SK-MEL-5 (cell line): ENCODE measurements at regions not wholly inside any gene's neighbourhood (a gene's known extent, or its start where the extent isn't known, plus 50 kb on each side); places are given as distances from the start of the nearest gene placed in this dataset.
A peak's percentile ranks its signal among the peaks of the same experiment; 100 is the strongest.
"Not testable (repeated sequence)": the region's sequence is repeated elsewhere in the genome, so short reads cannot be mapped to it uniquely, and the experiment has no call there.

Experiments used
- DNase-seq: peaks from one replicate; pipeline ENCODE4 v3.0.0-alpha.2; 2016; ENCODE audit warnings: low read depth, low spot score
- in situ Hi-C: cut with HindIII; loops from 2 replicates; pipeline ENCODE4 v1.10.0; 2016; ENCODE audit warnings: low sequenced_read_pairs, high pct_unique_total_duplicates, low pct_unique_long_range_greater_than_20kb

DNA sequence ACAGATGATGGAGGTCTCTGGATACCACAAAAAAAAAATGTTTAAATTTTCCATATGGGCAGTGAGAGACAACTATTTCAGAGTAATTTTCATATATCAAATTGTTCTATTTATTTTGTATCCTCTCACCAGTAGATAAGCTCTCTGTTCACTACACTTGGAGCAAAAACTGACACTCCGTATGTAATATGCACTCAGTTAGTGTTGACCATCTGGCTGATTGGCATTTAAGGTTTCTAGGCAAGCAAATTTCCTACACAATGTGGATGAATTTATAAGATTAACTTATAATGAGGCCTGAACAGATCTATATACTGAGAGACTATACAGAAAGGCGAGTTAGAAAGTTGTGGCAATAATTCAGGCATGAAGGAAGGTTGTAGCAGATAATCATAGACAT, 836.5 kb upstream of the SEMA6D start:
- in situ Hi-C loops, result no loop called here
- DNase-seq, result no peak

DNA sequence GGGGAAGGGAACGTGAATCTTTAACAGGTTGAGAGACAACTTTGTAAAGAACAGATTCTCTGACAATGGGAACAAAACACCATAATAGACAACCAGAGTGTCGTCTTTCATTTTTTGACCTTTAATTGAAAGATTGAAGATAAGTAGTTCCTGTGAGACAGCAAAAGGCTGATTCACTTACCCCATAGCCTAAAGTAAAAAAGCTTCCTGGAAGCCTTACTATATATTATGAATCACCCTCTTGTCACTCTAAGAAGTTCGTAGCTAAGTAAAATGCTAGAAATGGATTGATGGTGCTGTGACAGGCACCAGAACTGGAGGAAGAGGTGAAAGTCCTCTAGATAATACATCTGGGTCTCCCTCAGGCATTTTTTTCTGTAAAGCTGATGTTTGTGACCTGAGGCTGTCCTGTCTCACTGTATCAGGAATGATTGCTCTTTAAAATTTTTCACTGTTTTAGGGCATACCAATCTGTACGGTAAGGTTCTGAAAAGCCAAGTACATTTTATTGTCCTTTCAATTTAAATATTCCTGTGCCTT, 824.6 kb upstream of the SEMA6D start:
- peak; percentile 92 for DNase-seq
- in situ Hi-C loops, result no loop called here

DNA sequence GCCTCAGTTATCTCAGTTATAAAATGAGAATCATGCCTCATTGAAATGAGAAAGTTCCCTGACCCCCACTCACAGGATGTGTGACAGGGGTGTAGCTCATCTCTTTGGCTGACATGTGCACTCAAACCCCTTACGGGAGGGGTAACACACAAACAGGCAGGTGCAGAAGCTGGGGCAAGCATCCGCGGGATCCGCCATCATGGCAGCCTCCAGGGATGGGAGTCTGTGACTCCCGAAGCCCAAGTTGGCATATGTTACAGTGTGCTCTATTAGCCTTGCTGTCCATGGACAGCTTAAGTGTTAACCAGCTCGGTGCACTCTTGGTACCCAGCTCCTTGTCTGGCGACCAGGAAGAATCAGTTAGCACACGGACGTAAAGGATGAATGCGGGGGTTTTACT, 822.7 kb upstream of the SEMA6D start:
- no peak for DNase-seq
- in situ Hi-C loops, result no loop called here

DNA sequence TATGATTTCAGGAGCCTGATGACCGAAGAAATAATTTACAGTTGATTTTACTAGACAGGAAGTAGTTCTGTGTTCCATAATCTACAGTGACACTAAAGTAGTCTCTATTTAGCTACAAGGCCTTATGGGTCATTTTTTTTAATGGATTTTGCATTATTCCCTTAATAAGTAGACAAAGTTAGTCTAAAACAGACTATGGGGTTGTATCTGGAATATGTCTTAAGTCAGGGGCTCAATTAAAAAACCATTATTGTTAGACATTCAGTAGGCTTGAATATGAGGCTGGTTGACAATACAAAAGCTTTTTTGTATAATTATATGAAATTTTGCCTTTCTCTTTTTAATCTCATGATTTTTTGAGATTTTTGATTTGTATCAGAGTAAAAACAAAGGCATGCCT, 820.0 kb upstream of the SEMA6D start:
- in situ Hi-C loops, result no loop called here
- no peak for DNase-seq

DNA sequence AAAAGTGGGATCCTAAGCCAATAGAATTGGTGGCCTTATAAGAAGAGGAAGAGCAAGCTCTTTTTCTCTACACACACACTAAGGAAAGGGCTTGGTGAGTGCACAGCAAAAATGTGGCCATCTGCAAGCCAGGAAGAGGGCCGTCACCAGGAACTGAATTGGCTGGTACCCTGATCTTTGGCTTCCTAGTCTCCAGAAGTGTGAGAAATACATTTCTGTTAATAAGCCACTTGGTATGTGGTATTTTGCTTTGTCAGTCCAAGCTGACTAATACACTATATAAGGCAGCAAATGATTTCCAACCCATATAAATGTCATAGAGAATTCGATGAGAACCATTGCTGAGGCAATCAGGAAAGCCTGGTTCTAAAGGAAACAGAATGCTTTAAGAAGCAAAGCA, 816.3 kb upstream of the SEMA6D start:
- in situ Hi-C loops, result no loop called here
- no peak for DNase-seq

DNA sequence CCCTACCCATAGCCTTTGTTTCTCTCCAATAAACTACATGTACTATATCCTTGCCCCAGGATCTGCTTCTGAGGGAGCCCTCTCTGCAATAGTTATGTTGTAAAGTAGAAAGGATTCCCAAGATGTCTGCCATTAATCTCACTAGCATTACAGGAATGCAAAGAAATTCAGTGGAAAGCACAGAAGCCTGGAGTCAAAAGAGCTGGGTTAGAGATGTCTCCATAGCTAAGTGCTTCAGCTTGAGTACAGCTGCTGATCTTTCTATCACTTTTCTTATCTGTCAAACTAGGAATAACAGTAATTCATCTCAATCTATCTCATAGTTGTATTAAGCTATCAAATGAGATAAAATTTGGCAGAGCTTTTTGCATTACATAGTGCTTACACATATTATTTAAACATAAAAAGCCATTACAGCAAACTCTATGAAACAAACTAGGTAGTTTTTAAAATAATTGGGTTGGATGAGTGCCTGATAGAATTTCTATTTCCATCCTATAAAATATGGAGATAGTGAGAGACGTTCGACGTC, 799.5 kb upstream of the SEMA6D start:
- in situ Hi-C loops, result no loop called here
- no peak for DNase-seq

DNA sequence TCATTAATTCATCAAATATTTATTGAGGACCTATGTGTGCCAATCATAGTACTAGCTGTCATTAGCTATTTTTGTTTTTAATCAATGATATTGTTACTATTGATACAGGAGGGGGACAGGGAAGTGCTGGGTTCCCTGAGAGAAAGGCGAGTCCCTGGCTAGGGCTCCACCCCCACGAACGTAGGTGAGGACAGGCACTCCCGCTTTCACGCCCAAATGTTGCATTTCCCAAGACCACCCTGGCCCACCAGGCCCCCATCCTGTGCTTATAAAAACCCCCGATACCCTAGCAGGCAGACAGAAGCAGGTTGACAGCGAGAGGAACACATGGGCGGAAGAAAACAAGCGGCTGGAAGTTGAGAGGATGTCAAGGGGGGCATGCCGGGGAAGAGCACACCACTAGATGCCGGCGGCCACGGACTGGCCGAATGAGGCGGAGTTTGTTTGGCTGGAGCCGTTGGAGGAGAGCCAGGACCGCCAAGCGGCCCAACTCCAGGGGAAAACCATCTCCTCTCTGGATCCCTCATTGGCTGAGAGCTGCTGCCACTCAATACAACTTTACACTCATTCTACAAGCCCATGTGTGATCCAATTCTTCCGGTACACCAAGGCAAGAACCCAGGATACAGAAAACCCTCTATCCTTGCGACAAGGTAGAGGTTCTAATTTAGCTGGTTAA, 798.7 kb upstream of the SEMA6D start:
- in situ Hi-C loops, result no loop called here
- no peak for DNase-seq

DNA sequence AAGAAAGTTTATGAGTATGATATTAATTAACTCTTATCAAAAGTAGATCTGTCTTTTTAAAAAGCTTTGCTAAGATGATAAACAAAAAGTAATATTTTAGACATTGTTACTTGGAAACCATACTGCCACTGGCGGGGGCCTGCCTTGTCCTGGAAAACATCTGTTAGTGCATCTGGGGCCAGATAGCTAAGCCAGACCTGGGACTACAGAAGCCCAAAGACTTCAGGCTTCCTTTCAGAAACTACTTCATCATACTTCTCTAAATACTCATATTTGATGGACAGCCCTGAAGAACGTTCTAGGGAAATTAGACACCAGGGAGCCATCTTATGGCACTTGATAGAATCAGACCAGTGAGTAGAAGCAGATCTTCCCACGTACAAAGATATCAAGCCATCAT, 795.4 kb upstream of the SEMA6D start:
- in situ Hi-C loops, result no loop called here
- no peak for DNase-seq

DNA sequence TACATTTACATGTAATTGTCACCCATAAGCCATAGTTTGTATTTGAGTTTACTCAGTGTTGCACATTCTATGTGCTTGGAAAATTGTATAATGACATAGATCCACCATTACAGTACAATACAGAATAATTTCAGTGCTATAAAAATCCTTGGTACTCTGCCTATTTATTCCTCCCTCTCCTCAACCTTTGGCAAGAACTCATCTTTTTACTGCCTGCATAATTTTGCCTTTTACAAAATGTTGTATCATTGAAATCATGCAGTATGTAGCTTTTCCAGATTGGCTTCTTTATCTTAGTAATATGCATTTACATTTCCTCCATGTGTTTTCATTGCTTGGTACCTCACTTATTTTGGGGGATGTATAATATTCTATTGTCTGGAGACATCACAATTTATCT, 786.9 kb upstream of the SEMA6D start:
- no peak for DNase-seq
- in situ Hi-C loops, result no loop called here

DNA sequence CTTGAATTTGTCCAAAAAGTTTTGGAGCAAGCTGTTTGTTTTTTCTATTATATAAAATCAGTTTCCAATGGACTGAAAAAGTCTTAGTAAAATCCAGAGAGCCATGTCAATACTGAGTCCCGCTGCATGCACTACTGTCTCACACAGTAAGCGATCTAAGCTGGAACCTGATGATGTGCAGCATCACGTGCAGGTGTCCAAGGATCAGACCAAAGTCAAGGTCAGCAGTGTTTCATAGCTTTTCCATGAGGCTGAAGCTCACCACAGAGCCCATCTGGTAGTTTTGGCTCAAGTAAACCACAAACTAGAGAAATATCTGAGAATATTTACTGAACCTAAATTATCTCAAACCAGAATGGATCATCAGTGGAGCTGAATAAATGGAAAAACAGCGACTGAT, 784.0 kb upstream of the SEMA6D start:
- in situ Hi-C loops, result no loop called here
- DNase-seq, result no peak

DNA sequence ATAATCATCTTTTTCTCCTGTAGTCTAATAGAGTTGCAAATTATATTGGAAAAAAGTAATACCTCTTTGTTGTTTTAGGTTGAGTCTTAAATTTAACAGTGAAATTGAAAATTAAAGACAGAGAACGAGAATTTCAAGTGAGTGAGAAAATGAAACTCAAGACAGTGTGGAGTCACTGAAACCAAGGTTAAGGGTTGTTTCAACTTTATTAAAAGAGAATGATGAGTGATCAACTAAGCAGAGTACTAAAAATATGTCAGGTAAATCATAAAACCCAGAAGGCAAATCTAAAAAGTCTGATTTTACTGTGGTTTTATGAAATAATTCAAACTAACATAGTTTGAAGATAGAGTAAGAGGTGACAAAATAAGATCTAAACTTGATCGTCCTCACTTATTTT, 782.5 kb upstream of the SEMA6D start:
- in situ Hi-C loops, result no loop called here
- DNase-seq, result no peak

DNA sequence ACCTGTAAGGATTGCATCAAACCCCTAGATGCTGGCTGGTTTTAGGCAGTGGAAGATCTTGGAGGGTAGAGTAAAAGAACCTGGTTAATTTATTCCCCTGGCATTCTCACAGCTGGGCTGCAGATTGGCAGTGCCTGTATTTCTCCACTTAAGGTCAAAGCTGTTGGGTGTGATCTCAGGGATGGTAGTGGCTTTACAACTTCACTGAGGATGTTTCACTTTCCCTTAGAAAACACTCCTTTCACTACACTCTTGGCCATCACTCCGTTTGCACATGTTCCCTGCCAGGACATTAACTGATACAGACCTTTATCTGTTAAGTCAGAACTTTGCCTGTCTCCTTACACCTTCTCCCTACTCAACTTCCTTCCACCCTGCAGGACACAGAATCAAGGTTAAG, 779.1 kb upstream of the SEMA6D start:
- no peak for DNase-seq
- in situ Hi-C loops, result no loop called here

DNA sequence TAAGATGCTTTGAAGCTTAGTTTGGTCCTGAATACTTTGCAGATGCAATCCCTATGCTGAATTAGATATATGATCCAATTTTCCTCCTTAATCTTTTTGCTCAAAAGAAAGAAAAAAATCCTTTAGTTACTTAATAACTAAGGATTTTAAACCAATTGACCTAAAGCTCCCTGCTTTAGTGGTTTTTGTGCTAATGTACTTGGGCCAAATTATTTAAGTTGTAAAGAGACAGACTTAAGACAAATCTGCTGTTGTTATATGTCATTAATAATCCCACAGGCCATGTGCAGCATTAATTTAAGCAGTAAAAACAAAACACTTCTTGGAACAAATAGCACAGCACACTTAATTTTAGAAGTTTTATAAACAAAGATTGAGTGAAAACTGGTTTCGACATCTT, 776.1 kb upstream of the SEMA6D start:
- in situ Hi-C loops, result no loop called here
- no peak for DNase-seq

DNA sequence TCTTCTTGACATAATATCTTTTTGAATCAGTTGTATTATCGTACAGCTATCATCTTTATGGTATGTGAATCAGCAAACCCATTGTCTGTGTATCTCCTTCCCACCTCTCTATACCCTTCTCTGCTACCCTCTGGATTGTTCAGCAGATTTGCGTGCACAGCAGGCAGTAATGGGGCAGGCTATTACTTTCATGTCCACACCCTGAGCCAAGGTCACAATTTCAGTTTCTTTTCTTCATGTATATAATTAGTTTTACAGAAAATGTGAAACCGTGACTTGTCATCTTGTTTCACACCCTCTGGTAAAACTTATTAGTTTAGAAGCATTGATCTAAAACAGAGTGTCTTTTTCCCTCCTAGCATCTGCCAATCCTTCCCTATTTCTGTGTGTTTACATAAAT, 770.4 kb upstream of the SEMA6D start:
- no peak for DNase-seq
- in situ Hi-C loops, result no loop called here

DNA sequence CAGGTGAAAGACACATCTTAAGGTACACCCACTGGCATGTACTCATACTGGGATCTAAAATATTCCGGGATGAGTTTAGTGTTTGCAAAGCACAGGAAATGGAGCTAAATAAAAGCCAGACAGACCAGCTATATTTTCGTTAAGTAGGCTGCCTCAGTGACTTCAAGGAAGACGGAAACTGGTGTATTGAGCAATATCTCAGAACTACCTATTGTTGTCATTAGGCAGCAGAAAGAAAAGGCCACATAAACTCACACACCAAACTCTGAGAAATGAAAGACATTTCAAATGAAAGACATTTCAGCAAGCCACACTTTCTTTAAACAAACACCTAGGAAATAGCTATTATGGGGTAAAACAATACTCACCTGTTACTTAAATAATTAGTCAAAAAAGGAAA, 761.7 kb upstream of the SEMA6D start:
- in situ Hi-C loops, result no loop called here
- no peak for DNase-seq

DNA sequence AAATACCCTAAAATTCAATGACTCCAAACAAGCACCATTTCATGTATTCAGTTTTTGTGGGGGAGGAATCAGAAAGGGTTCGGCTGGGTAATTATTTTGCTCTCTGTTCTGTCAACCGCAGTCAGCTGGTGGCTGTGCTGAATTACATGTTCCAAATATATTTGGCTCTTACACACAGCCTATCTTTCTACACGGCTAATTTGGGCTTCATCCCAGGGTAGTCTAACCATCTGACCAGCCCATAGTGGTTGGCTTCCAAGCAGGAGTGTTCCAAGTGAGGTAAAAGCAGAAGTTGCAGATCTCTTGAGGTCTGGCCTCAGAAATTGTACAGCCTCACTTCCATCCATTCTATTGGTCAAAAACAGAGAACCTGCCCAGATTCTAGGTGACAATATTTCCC, 760.8 kb upstream of the SEMA6D start:
- in situ Hi-C loops, result no loop called here
- DNase-seq, result no peak

DNA sequence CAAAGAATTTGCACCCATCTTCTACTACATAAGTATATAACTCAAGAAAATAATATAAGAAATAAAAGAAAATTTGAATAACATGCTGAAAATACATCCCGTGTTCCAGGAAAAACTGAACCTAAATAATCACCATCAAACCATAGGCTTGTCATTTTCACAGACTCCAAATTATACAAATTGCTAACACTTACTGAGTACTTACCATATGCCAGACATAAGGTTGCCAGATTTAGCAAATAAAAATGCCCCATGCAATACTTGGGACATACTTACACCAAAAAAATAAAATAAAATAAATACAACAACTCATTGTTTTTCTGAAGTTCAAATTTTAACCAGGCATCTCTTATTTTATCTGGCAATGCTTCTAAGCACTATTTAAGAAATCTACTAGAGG, 760.4 kb upstream of the SEMA6D start:
- DNase-seq, result no peak
- in situ Hi-C loops, result no loop called here

DNA sequence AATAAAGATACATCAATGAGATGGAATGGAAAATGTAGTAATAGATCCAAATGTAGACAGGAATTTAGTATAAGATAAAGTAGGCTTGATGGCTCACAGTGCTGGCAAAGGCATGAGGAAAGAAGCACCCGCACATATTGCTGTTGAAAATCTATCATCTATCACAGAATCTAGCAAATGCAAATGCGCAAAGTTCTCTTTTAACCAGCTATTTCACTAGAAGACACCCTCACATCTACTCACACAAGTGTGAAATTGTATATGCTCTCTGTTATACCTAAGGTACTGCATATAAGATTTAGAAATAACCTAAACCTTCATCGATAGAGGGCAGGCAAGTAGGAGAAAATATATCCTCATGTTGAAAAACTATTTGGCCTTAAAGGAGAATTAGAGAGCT, 756.7 kb upstream of the SEMA6D start:
- DNase-seq, result no peak
- in situ Hi-C loops, result no loop called here

DNA sequence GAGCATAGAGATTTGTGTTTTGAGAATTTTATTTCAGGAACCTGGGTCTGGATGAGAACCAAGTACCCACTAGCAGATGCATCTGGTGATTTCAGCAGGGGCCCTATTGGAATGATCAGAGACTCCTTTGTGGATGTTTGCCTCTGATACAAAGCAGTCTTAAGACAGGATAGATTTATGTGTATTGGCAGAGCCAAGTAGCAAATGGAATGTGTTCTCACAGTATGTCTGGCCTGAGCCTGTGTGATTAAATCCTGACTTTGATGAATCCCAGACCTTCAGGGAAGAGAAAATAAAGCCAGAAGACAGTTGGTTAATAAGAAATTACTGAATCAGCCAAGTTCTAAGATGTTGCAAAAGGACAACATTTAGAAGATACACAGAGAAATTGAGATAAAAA, 755.5 kb upstream of the SEMA6D start:
- in situ Hi-C loops, result no loop called here

DNA sequence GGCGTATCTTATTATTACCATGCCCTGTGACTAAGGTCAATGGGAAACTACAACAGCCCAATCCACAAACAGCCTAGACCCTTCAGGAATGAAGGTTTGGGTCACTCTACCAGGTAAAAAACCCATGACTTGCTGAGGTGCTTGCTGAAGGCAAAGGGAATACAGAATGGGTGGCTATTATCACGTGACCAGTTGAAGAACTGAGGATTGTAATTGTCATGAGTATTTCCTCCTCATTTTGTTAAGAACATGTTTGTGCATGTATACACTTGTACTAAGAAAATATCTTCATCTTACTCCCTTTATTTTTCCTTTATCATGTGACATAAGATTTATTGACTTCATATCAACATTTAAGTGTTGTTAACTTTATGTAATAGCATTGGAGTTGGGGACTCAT, 729.2 kb upstream of the SEMA6D start:
- in situ Hi-C loops, DNase-seq: not testable (repeated sequence)

More for the DNA sequence above, 755.5 kb upstream of the SEMA6D start:
- DNase-seq, result no peak
